A549 (cell line): ENCODE measurements at regions not wholly inside any gene's neighbourhood (a gene's known extent, or its start where the extent isn't known, plus 50 kb on each side); places are given as distances from the start of the nearest gene placed in this dataset.

Experiments used
- CTCF ChIP-seq: fragments of >200 bp; sonication (Bioruptor Twin); formaldehyde crosslinking; IDR thresholded peaks from 3 replicates; pipeline ENCODE4 v1.5.1; 2016
- EHF ChIP-seq: fragments of 250-450 bp; sonication (Bioruptor Pico); IDR thresholded peaks from 2 replicates; pipeline ENCODE4 v1.5.0; 2020; ENCODE audit warnings: mild to moderate bottlenecking
- FOSL2 ChIP-seq, 2 experiments: fragments of 450-650 bp in 1 of 2; fragments of >200 bp in 1 of 2; sonication (Bioruptor Twin) in 1 of 2; formaldehyde crosslinking; IDR thresholded peaks; 2 replicates each; pipeline versions ENCODE4 v1.5.0 to v1.6.1; 2016 to 2020; ENCODE audit warnings: mild to moderate bottlenecking in 1 of 2, moderate library complexity in 1 of 2
- GATA3 ChIP-seq: IDR thresholded peaks from 2 replicates; pipeline ENCODE4 v1.6.1; 2012; ENCODE audit warnings: borderline replicate concordance
- JUN ChIP-seq, 2 experiments: fragments of >200 bp; sonication (Bioruptor Twin); formaldehyde crosslinking; IDR thresholded peaks; 2 replicates in 1 of 2; 3 replicates in 1 of 2; pipeline ENCODE4 v1.6.1; 2016 to 2017
- NPAS2 ChIP-seq: fragments of 250-450 bp; sonication (Bioruptor Pico); IDR thresholded peaks from 2 replicates; pipeline ENCODE4 v1.8.0; 2022; ENCODE audit warnings: mild to moderate bottlenecking, moderate library complexity, borderline replicate concordance
- PBX3 ChIP-seq: IDR thresholded peaks from 2 replicates; pipeline ENCODE4 v1.6.1; 2012
- POLR2A ChIP-seq: IDR thresholded peaks from 2 replicates; pipeline ENCODE4 v1.6.1; 2012; ENCODE audit warnings: mild to moderate bottlenecking, low read length
- REST ChIP-seq: fragments of 200-600 bp; sonication (generic); IDR thresholded peaks from 2 replicates; pipeline ENCODE4 v1.6.1; 2016; ENCODE audit warnings: antibody characterized with exemption, mild to moderate bottlenecking, moderate library complexity

- TF ChIP-seq CTCF (no peak), PBX3 (no peak), JUN (IDR thresholded peaks at IDR 0.05) (no peak), POLR2A (no peak), EHF (CRISPR knock-in tag) (no peak), FOSL2 (IDR thresholded peaks at IDR 0.05) (no peak), FOSL2 (CRISPR knock-in tag; IDR thresholded peaks at IDR 0.05) (no peak), NPAS2 (no peak), REST (no peak), GATA3 (no peak)
These were observed 61.7 kb upstream of the KLF6 start for GRCh38 chr10:3846736-3847135.
